ENCODE measurements at regions not wholly inside any gene's neighbourhood (a gene's known extent, or its start where the extent isn't known, plus 50 kb on each side); places are given as distances from the start of the nearest gene placed in this dataset.

DNA sequence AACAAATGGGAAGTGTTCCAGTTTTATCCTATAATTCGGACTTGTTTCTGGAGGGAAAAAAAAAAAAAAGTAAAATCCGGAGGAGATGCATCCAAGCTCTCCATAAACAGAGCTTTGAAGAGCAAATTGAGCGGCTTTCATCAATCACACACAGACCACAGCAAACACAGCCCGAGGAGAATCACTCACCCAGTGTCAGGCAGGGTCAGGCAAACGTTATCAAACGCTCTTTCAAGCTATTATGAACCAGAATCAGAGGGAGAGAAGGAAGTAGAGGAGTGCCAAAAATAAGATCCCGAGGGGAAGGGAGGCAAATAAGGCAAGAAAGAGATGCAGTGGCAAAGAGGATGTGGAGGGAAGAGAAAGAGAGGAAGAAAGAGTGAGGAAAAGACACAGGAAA, 188.3 kb upstream of the CAMK1G start:
- DNase-seq = no peak

DNA sequence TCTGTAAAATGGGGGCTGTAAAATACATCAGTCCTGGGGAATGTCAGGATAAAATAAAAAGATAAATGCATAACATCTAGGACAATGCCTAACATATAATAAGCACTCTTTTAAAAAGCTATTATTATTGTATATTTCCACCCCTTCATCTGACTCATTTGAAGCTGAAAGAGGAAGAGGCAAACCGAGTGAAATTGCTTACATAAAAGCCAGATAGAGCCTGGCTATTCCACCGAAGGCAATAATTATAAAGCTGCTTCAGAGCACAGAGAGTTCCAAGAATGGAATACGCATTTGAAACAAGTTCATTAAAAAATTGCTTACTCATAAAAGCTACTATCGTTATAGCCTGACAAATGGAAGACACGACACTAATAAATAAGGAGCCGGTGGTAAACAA, 186.1 kb upstream of the CAMK1G start:
- intact Hi-C loops (cut with DNase I) = no loop called here
- DNase-seq = no peak

More for the DNA sequence above, 188.3 kb upstream of the CAMK1G start:
- intact Hi-C loops (cut with DNase I) = no loop called here

DNA sequence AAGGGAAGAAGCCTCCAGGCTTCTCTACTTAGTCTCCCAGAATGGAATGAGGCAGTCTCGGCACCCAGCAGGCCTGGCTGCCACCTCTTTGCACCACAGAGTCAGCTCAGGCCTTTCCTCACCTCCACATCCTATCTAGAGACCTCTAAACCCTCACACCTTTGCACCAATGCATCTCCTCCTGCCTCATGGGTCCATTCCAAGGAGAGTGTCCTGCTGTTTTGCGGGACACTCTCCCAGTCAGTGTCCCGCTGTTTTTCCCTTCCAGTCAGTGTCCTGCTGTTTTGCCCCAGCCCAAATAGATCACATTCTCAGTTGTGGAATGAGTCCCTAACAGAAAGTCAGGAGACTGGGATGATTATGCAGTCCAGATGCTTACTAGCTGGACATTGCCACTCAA, 185.6 kb upstream of the CAMK1G start:
- DNase-seq = no peak
- intact Hi-C loops (cut with DNase I) = no loop called here

DNA sequence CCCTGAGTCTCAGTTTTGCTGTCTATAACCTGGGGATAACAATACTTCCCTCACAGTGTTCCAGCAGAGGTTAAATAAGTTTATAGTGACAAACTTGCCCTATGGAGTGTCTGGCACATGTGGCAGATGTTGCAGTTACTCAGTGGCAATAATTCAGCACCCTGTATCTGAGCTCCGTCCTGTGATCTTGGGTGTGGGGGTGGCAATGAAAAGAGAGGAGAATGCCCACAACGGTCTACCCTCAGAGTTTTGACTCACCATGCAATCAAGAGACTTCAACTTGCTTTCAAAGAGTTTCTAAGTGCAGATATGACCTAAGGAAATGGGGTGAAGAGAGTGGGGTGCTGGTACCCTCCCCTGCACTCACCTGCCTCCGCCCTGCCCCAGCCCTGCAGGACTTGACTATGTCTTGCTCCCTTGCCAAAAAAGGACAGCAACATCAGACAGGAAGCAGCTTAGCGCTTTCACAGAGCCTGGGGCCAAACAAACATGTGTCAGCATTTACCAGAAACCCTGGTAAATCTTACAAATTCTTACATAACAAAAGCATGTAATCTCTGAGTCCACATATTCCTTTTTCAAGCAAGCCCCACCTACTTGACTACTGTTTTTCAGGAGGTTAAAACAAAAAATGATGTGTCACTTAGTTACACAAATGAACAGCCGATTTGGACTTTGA, 185.1 kb upstream of the CAMK1G start:
- DNase-seq = no peak
- intact Hi-C loops (cut with DNase I) = no loop called here

DNA sequence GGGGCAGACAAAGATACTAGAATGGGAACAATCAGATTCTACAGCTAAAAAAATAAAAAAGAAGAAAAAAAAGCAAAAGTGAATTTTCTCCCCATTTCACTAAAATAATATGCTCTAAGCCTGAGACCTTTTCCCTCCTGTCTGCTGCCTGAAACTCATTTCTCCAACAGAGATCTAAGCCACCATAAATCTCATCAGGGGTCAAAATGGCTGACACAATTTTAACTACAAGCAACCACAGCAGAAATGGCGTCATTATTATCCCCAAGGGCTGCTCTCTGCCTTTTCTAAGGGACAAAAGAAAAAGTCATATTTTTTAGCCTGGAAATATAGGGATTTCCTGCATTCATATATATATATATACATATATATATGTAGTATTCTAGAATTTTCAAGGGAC, 183.7 kb upstream of the CAMK1G start:
- intact Hi-C loops (cut with DNase I) = no loop called here
- DNase-seq = no peak

DNA sequence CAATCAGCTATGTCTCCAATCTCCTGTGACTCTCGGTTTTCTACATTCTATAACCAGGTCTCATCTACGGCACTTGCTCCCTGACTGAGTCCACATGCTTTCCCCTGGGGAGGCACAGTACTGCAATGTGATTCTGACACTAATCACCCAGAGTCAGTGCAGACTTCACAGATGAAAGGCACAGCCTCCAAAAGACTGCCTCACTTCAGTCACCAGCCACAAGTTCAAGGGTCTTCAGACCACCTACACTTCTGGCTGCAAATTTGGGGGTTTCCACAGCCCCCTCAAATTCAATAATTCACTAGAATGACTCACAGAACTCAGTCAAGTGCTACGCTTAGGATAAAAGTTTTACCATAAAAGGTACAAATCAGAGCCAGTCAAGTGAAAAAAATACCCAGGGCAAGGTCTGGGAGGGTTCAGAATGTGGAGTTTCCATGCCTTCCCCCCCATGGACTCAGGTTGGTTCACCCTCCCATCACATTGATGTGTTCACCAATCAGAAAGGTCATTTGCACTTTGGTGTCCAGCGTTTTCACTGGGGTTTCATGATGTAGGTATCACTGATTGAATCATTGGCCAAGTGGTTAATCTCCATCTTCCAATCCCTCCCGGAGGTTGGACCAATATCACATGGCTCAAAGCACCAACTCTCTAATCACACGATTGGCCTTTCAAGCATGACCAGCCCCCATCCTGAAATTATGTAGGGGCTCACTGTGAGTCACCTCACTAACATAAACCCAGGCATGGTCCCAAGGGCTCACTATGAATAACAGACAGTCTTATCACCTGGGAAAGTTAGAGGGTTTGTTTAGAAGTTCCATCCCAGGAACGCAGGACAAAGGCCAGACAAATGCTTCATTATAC, 182.9 kb upstream of the CAMK1G start:
- intact Hi-C loops (cut with DNase I) = no loop called here
- DNase-seq = no peak

DNA sequence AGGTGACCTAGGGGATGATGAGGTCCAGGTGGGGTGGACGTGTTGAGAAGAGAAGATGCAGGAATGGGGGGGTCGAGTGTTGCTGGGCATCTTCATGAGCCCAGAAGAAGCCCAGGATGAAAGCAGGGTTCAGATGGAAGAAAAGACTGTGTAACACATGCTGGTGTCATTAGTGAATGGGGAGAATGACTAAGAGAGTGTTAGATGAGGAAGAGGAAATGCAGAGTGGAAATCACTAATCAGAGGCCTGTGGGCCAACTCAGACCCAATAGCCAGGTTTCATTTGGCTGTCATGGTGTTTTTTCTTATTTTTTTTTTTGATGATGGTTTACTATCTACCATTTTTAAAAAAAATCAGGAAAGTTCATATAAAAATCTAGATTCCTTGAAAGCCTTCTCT, 180.8 kb upstream of the CAMK1G start:
- DNase-seq = no peak
- intact Hi-C loops (cut with DNase I) = no loop called here

DNA sequence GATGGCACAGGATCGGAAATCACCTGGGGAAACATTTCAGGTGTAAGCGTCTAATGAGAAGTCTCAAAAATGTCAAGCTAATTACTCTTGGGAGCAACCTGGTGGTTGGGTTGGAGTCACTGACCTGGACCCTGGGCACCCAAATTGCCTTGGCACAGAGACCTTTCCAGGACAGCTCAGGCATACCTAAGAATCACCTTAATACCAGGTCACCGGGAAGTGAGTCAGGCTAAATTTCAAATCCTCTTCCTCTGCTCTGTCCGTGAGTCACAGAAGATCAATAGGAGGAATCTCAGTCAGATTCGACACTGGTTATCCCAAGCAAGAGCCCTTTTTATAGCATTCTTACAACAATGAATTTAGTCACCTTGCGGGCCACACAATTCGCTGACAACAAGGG, 179.6 kb upstream of the CAMK1G start:
- intact Hi-C loops (cut with DNase I) = no loop called here
- DNase-seq = no peak

DNA sequence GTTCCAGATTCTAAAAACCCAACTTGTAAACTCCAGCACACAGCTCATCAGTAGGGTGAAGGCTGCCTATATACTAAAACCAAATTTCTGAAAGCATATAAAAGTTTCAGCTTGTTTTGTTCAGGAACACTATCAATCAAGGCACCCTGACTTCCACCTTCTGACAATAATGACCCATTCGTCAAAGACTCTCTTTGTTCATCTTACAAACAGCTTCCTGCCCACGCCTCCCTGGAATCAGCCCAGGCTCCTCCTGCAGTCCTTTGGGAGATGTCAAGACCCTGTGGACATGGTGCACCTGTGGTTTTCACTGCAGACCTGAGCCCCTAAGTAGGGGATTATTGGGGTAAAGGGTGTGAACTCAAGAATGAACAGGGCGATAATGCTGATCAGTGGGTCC, 178.9 kb upstream of the CAMK1G start:
- intact Hi-C loops (cut with DNase I) = no loop called here
- DNase-seq = no peak

DNA sequence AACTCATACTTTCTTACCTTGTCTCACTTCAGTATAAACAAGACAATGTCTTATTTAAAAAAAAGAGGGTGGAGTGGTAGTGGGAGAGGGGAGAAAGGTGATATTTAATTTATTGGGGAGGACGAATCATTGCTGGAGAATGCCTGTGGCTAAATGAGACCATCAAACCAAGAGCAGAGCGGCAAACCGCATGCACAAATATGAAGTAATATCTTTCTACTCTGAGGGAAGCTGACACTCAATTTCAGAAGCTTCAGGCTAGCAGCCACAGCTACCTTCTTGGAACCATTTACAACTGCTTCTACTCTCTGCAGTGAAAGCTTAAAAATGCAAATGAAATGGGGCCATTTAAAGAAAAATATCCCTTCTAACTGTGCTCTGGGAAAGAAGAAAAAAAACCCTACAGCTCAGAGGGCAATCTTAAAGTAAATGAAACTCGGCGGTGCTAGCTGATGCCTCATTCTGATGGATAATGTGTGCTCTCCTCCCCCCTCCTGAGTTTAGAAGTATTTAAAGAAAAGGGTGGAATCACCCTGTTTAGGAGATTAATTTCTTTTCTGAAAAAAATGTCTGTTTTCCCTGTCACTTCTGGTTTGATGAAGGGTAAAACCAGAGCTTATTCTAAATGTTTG, 178.2 kb upstream of the CAMK1G start:
- DNase-seq = no peak
- intact Hi-C loops (cut with DNase I) = no loop called here

DNA sequence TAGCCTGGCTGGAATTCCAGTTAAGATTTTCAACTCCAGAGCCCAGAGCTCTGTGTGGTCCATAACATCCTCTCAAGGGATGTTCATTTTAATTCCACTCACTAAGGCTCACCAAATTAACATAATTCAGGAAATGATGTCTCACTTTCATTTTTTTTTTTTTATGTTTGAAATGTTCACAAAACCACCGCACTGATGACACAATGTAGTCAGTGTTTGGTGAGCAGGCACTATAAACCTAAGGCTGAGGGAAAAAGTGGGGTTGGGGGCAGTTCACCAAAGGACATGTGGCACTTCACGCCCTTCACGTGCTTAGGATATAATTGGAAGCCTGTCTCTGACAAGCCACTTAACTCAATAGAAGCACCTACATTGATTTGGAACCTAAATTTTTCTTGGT, 177.3 kb upstream of the CAMK1G start:
- no peak for DNase-seq
- intact Hi-C loops (cut with DNase I) = no loop called here

DNA sequence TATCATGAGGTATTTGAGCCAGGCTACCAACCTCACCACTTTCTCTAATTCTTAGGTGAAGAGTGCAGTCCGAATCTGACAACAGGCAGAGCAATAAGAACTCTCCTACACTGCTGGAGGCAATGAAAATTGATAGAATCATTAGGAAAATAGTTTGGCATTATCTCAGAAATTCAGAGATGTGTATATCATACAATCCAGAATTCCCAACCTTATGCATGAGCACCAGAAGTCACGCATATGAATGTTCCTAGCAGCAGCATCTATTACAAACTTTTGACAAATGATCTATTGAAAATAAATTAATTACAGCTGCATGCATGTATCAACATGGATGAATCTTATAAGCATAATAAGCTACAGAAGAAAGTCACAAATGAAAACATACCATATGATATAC, 176.9 kb upstream of the CAMK1G start:
- no peak for DNase-seq
- intact Hi-C loops (cut with DNase I) = no loop called here

DNA sequence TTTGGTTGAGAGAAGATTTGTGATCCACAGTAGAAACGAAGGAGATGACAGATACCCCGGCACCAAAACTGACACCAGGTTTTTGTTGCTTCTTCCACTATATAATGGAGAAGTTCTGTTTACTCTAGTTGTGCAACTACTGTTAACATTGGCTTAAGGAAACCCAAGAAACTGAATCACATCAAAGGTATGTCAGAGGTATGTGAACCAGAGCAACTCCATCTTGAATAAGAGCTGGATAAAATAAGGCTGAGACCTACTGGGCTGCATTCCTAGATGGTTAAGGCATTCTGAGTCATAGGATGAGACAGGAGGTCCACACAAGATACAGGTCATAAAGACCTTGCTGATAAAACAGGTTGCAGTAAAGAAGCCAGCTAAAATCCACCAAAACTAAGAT, 173.7 kb upstream of the CAMK1G start:
- no peak for DNase-seq
- intact Hi-C loops (cut with DNase I) = no loop called here

DNA sequence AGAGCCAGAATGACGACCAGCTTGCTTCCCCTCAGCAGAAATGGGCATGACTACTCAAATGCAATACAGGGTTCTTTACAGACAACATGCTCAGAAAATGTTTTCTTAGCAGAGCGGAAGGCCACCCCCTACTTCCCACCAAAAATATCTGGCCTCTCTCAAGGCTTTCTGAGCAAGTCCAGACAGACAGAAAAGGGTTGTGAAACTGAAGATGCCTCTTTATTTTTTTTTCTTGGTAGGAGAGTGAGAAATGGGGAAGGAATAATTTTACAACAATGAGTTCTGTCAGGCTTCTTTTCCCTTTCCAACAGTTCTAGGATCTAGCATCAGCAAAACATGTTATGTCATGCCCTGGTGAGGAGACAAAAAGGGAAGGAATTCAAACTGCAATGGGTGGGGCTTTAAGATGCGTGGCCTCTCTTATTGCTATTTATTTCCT, 172.0 kb upstream of the CAMK1G start:
- DNase-seq = no peak
- intact Hi-C loops (cut with DNase I) = no loop called here

DNA sequence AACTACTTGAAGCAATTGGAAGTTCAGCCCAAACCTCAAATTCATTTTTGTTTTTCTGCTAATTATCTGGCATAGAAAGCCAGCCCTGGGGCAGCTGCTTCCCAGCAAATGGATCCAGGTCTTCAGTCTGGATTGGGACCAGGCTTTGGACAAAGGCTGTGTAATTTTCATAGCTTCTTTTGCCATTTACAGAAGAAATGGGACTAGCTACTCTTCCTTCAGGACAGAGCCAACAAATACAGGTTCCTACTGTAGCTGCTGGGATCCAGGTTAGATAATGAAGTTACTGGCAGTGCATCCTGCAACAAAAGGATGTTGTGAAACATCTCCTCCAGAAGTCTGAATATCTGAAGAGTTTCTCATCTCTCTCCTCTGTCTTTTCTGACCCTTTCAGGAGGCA, 171.5 kb upstream of the CAMK1G start:
- DNase-seq = no peak
- intact Hi-C loops (cut with DNase I) = no loop called here

DNA sequence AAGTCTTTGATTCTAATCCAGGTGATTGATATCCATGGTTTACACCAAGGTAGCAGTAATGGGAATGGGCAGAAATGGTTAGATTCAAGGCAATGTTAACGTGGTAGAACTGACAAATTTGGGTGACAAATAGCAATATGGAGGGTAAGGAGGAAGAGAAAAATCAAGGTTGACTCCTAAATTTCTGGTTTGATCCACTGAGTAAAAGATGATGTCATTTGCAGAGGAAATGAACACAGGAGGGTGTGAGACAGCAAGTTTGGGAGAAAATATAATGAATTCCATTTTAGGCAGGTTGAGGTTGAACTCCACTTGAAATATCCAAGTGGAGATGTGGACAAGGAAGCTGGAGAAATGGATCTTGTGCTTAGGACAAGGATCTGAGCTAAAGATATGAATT, 170.9 kb upstream of the CAMK1G start:
- intact Hi-C loops (cut with DNase I) = no loop called here
- DNase-seq = no peak

DNA sequence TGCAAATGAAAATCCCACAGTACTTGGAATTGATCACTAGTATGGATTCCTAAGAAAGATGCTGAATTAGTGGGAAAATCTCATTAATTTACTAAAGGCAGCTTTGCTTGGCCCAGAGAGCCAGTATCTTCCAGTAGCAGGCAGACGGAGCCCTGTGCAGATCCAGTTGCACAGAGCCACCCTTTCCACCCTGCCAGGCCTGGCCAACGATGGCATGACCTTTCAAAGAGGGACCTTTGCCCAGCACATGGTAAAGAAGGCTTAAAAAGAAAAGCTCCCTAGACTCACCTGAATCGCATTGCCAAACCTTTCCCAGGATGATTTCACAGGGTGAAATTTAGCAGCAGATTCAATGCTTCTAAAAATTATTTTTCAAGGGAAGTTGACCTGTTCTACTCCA, 170.5 kb upstream of the CAMK1G start:
- intact Hi-C loops (cut with DNase I) = no loop called here

DNA sequence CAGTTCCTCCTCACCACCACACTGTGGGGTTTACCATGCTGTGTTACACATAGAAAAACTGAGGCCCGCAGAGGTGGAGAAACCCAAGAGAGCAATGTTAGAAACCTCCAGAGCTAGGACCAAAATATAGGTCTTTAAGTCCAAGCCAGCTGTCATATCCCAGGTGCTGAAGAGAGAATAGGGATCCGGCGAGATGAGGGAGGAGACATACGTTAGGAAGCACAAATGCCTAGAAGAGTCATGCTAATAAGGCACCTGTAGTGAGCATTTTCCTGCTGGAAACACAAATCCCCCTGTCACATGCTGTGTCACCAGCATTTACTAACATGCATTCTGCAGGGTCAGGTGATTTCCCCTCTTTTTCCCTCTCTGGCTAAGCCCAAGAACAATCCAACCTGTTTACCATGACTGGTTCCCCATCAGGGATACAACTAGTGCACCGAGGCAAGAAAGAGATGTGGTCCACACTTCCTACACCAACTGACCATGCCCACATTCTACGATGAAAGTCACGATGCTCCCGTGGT, 168.6 kb upstream of the CAMK1G start:
- intact Hi-C loops (cut with DNase I) = no loop called here
- DNase-seq = no peak

More for the DNA sequence above, 170.5 kb upstream of the CAMK1G start:
- no peak for DNase-seq

DNA sequence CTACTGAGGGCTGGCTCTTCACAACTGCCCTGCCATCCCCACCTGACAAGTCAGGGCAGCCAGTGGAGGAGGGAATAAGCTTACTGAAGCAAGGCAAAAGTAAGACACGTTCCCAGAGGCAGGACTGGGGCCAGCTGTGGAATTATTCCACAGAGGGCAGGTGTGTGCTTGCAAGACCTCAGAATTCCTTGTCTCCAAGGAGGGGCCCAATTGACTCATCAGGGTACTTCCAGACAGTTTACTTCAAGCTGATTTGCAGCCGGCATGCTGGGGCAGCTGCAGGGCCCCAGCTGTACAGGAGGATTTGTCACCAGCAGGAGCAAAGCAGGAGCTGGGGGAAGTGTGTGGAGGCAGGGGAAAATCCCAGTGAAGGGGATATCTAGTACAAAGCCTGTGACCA, 167.5 kb upstream of the CAMK1G start:
- no peak for DNase-seq

DNA sequence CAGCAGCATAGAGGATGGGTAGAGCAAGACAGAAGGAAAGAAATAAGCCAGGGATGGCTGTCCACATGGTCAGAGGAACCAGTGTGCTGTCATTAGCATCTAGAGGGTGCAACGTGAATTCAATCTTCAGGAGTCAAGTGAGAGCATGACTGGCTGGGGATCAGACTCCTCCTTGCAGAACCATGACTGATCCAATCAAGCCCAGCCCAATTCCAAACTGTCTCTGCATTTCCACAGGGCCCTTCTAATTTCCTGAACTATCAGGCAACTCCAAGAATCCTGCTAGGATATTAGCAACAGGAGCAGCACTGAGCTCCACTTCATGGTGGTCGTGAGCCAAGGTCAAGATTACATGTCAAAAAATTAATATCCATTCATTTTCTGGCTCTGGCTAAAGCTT, 166.8 kb upstream of the CAMK1G start:
- intact Hi-C loops (cut with DNase I) = no loop called here
- DNase-seq = no peak

More for the DNA sequence above, 167.5 kb upstream of the CAMK1G start:
- intact Hi-C loops (cut with DNase I) = no loop called here

DNA sequence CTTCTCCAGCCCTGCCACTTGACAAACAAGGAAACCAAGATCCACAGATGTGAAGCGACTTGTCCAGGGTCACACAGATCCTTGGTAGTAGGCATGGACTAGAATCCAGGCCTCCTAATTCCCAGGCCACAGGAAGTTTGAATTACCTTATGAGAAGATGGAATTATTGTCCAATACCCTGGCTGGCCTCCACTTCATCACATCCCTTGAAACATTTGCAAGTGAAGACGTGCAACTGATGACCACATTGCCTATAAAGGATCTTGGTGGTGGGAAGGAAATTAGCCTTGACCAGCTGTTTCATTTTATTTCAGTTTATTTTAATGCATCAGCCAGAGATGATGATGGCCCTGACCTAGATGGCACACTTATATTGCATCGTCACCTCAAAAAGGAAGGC, 165.8 kb upstream of the CAMK1G start:
- intact Hi-C loops (cut with DNase I) = no loop called here
- no peak for DNase-seq

Measured in posterior cingulate gyrus (tissue), 11 donors.